Osteoblast (primary cell): ENCODE measurements at regions not wholly inside any gene's neighbourhood (a gene's known extent, or its start where the extent isn't known, plus 50 kb on each side); places are given as distances from the start of the nearest gene placed in this dataset.

Experiments used
- DNase-seq: peaks from one replicate; pipeline ENCODE4 v3.0.0; 2011; ENCODE audit warnings: low spot score, mixed read lengths; ENCODE audit not compliant: insufficient read length; ENCODE audit errors: missing footprints
- H2AFZ ChIP-seq: 2 replicates; pipeline ENCODE4 v1.6.0; 2011; ENCODE audit warnings: mild to moderate bottlenecking, low read length
- H3K27ac ChIP-seq: 2 replicates; pipeline ENCODE4 v1.5.1; 2011; ENCODE audit warnings: mild to moderate bottlenecking, low read depth, low read length, moderate library complexity
- H3K27me3 ChIP-seq: 2 replicates; pipeline ENCODE4 v1.6.0; 2012; ENCODE audit warnings: mild to moderate bottlenecking, control low read depth, inconsistent platforms, low read length, moderate library complexity; ENCODE audit not compliant: insufficient read depth
- H3K36me3 ChIP-seq: 2 replicates; pipeline ENCODE4 v1.5.1; 2011; ENCODE audit warnings: mild to moderate bottlenecking, low read length, control low read depth, moderate library complexity; ENCODE audit not compliant: insufficient read depth
- H3K4me1 ChIP-seq: 2 replicates; pipeline ENCODE4 v1.5.1; 2011; ENCODE audit warnings: mild to moderate bottlenecking, low read length, control low read depth, moderate library complexity; ENCODE audit not compliant: insufficient read depth
- H3K4me2 ChIP-seq: 2 replicates; pipeline ENCODE4 v1.6.0; 2011; ENCODE audit warnings: mild to moderate bottlenecking, low read length; ENCODE audit not compliant: insufficient read depth
- H3K4me3 ChIP-seq: fragments of 200-600 bp; sonication (generic); 3 replicates; pipeline ENCODE4 v1.5.1; 2012; ENCODE audit warnings: mild to moderate bottlenecking, low read length, inconsistent platforms; ENCODE audit not compliant: insufficient read depth
- H3K79me2 ChIP-seq: 2 replicates; pipeline ENCODE4 v1.6.0; 2012; ENCODE audit warnings: mild to moderate bottlenecking, low read length, control low read depth, inconsistent platforms; ENCODE audit not compliant: insufficient read depth
- H3K9me3 ChIP-seq: 2 replicates; pipeline ENCODE4 v1.5.1; 2011; ENCODE audit warnings: low read depth, low read length, control low read depth
- H4K20me1 ChIP-seq: 2 replicates; pipeline ENCODE4 v1.6.0; 2012; ENCODE audit warnings: mild to moderate bottlenecking, low read length, control low read depth; ENCODE audit not compliant: insufficient read depth
- CTCF ChIP-seq: IDR thresholded peaks from 2 replicates; pipeline ENCODE4 v1.5.1; 2011; ENCODE audit warnings: mild to moderate bottlenecking, low read depth, low read length, moderate library complexity; ENCODE audit errors: extremely low read depth

GRCh38 chr5:38726279-38726678 is 119.5 kb upstream of the OSMR start:
- H3K4me1 ChIP-seq, result peaks cover 16% of the 10 kb centered on the region

DNA sequence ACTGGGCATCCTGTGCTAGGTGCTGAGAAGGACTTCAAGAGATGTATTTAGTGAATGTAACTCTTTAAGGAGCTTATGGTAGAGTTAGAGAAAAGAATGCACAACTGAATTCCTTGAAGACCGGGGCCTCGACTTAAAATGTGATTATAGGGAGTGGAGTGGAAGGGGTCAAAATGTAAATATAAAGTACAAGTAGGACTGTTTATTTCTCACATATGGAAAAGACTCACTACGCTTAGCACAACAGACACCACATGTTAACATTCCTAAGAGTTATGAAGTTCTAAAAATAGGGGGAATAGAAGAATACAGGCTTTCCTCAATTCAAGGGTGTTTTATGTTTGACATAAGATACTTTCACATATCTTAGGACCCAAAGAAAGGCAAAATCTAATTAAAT is 117.8 kb upstream of the OSMR start:
- Histone ChIP-seq H3K4me1 (peaks cover 16% of the 10 kb centered on the region), H3K36me3 (no peaks in the 10 kb centered on the region), H3K27me3 (no peaks in the 10 kb centered on the region), H3K4me3 (no peak overlapping the region), H4K20me1 (no peaks in the 10 kb centered on the region), H3K27ac (no peak overlapping the region), H2AFZ (no peak overlapping the region), H3K4me2 (no peak overlapping the region), H3K9me3 (no peaks in the 10 kb centered on the region), H3K79me2 (no peaks in the 10 kb centered on the region)
- no peak for DNase-seq
- TF ChIP-seq CTCF, result no peak

More at GRCh38 chr5:38726279-38726678, 119.5 kb upstream of the OSMR start:
- TF ChIP-seq CTCF, result no peak
- no peaks in the 10 kb centered on the region for H3K9me3 ChIP-seq
- no peak for DNase-seq
- H2AFZ ChIP-seq, result no peak overlapping the region
- H3K27ac ChIP-seq, result no peak overlapping the region
- no peak overlapping the region for H3K4me2 ChIP-seq
- H3K4me3 ChIP-seq, result no peak overlapping the region
- H4K20me1 ChIP-seq, result no peaks in the 10 kb centered on the region
- H3K27me3 ChIP-seq, result no peaks in the 10 kb centered on the region
- no peaks in the 10 kb centered on the region for H3K79me2 ChIP-seq
- H3K36me3 ChIP-seq, result no peaks in the 10 kb centered on the region

GRCh38 chr5:38731461-38731860 is 114.4 kb upstream of the OSMR start:
- no peak overlapping the region for H2AFZ ChIP-seq
- DNase-seq, result no peak
- no peak for TF ChIP-seq CTCF

DNA sequence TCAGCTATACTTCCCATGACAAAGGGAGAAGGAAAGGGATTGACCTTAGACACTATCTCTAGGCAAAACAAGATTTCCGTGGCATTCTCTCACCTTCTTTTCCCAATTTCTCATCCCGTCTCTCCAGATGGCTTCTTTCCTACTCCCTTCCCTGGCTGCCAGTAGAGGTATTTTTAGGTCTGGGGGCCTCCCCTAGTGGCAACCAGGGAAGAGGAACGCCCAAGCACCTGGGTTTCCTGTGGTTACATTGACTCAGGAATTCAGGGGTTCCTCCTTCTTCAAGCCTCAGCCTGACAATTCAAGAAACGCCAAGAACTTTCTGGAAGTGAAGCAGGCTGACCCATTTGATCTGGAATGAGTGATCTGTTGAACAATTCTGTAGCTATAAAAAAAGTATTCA is 111.5 kb upstream of the OSMR start:
- no peaks in the 10 kb centered on the region for H3K9me3 ChIP-seq
- H3K4me1 ChIP-seq, result peaks cover 5% of the 10 kb centered on the region
- no peak overlapping the region for H2AFZ ChIP-seq
- no peaks in the 10 kb centered on the region for H3K27me3 ChIP-seq
- no peaks in the 10 kb centered on the region for H3K79me2 ChIP-seq
- no peaks in the 10 kb centered on the region for H4K20me1 ChIP-seq
- no peak overlapping the region for H3K27ac ChIP-seq
- no peaks in the 10 kb centered on the region for H3K36me3 ChIP-seq
- H3K4me2 ChIP-seq, result no peak overlapping the region
- H3K4me3 ChIP-seq, result no peak overlapping the region
- no peak for TF ChIP-seq CTCF
- DNase-seq, result no peak

More at GRCh38 chr5:38731461-38731860, 114.4 kb upstream of the OSMR start:
- H3K27me3 ChIP-seq, result no peaks in the 10 kb centered on the region
- no peaks in the 10 kb centered on the region for H3K79me2 ChIP-seq
- no peak overlapping the region for H3K4me2 ChIP-seq
- no peak overlapping the region for H3K4me3 ChIP-seq
- H3K4me1 ChIP-seq, result no peaks in the 10 kb centered on the region
- no peaks in the 10 kb centered on the region for H3K36me3 ChIP-seq
- no peaks in the 10 kb centered on the region for H3K9me3 ChIP-seq
- no peak overlapping the region for H3K27ac ChIP-seq
- no peaks in the 10 kb centered on the region for H4K20me1 ChIP-seq
